ENCODE measurements at regions not wholly inside any gene's neighbourhood (a gene's known extent, or its start where the extent isn't known, plus 50 kb on each side); places are given as distances from the start of the nearest gene placed in this dataset.

DNA sequence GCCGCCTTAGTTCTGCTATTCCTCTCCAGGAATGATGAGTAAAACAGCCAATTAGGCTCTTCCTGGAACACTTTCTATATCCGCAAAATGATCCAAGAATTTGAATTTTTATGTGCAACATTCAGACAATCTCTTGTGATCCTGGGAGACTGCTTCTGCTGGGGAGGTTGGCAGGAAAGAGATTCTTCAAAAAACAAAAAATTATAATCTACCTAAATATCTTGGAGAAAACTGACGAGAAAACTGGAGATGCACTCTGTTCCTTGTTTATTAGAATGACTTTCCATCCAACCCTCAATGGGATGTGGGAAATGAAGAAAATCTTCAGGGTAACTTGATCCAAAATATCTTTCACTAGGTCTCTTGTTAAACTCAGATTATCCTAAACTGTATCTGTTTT lies 346.3 kb upstream of the UBE2E2 start:
- BruUV-seq (replicated peaks) = no TSS peak
- intact Hi-C loops (cut with micrococcal nuclease) = no loop called here
- FAIRE-seq = no peak
- CTCF ChIA-PET = no interaction called here
- Histone ChIP-seq H3K9ac (replicated peaks; ENCODE audit: extremely low read depth, insufficient read depth, low read length) (no peak overlapping the region), H3K36me3 (ENCODE audit: control insufficient read depth in 2 of 2, extremely low read depth in 1 of 2, insufficient read depth in 2 of 2, low read length in 2 of 2) (no peaks in the 10 kb centered on the region), H4K20me1 (replicated peaks; ENCODE audit: control insufficient read depth, extremely low read depth, insufficient read depth, low read length) (no peaks in the 10 kb centered on the region), H3K9me3 (replicated peaks; ENCODE audit: control insufficient read depth, insufficient read depth, low read length) (no peaks in the 10 kb centered on the region), H3K79me2 (ENCODE audit: control insufficient read depth, insufficient read depth, low read length) (no peaks in the 10 kb centered on the region), H3K4me3 (replicated peaks in 1 of 3; ENCODE audit: insufficient read depth in 1 of 3, low read depth in 1 of 3, low read length in 3 of 3) (no peak overlapping the region), H2AFZ (ENCODE audit: low read depth, low read length) (no peak overlapping the region), H3K4me1 (ENCODE audit: control insufficient read depth, extremely low read depth, insufficient read depth, low read length) (no peaks in the 10 kb centered on the region), H3K9me1 (replicated peaks; ENCODE audit: control insufficient read depth, extremely low read depth, insufficient read depth, low read length) (no peaks in the 10 kb centered on the region), H3K27ac (ENCODE audit: insufficient read depth, low read depth, low read length) (no peak overlapping the region), H3K4me2 (ENCODE audit: insufficient read depth, low read length) (no peak overlapping the region), H3K27me3 (ENCODE audit: control insufficient read depth in 2 of 2, insufficient read depth in 2 of 2, low read length in 2 of 2) (no peaks in the 10 kb centered on the region)
- TF ChIP-seq FOS (IDR thresholded peaks at IDR 0.05; ENCODE audit: borderline replicate concordance, insufficient read depth, low read length) (no peak), POLR2AphosphoS5 (IDR thresholded peaks at IDR 0.05; ENCODE audit: insufficient read depth, low read depth, low read length) (no peak), MYC (IDR thresholded peaks at IDR 0.05; ENCODE audit: low read depth, low read length) (no peak), POLR2A (IDR thresholded peaks at IDR 0.05; ENCODE audit: low read depth, low read length) (no peak), EZH2 (IDR thresholded peaks at IDR 0.05; ENCODE audit: borderline replicate concordance, low read depth, low read length, severe bottlenecking) (no peak), JUN (IDR thresholded peaks at IDR 0.05; ENCODE audit: borderline replicate concordance, insufficient read depth, insufficient read length, low read depth) (no peak), GATA2 (IDR thresholded peaks at IDR 0.05; ENCODE audit: insufficient read depth, insufficient read length, low read depth, low read length) (no peak), CTCF (IDR thresholded peaks at IDR 0.05; ENCODE audit: extremely low read depth in 1 of 2, insufficient read depth in 1 of 2, low read depth in 1 of 2, low read length in 2 of 2) (no peak)
- TF ChIP-seq, protein P1, sequence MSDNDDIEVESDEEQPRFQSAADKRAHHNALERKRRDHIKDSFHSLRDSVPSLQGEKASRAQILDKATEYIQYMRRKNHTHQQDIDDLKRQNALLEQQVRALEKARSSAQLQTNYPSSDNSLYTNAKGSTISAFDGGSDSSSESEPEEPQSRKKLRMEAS (IDR thresholded peaks at IDR 0.05; ENCODE audit: insufficient read depth, insufficient read length) = no peak
- POLR2A ChIA-PET = no interaction called here
- no peak for DNase-seq (ENCODE audit: low read depth, low spot score)
- dilution Hi-C loops (cut with MboI; ENCODE audit: extremely low pct_ligation_motif_present, low sequenced_read_pairs) = no loop called here

Data from endothelial cell of umbilical vein (primary cell).